Panc1 (cell line): ENCODE measurements at regions not wholly inside any gene's neighbourhood (a gene's known extent, or its start where the extent isn't known, plus 50 kb on each side); places are given as distances from the start of the nearest gene placed in this dataset.

Source experiments
- ATAC-seq: fragments of 200-7000 bp; cut with Tn5 transposase; 2 replicates; pipeline ENCODE4 v1.9.1; 2020; ENCODE audit warnings: mild to moderate bottlenecking, moderate library complexity
- BruUV-seq: library from RNA; stranded (reverse); fragments of 400-500 nt; replicated peaks from 2 replicates; lab custom pipeline; 2021; lab: Mats Ljungman, UMichigan
- CTCF ChIA-PET: fragments of 300-600 bp; sonication (Branson Sonifier 250); formaldehyde crosslinking; loops from one replicate; lab custom pipeline; 2022; ENCODE audit warnings: antibody characterized with exemption; lab: Charles Lee
- POLR2A ChIA-PET: fragments of 300-600 bp; sonication (Branson Sonifier 250); formaldehyde crosslinking; loops from one replicate; lab custom pipeline; 2022; ENCODE audit warnings: antibody characterized with exemption; lab: Charles Lee
- DNase-seq: peaks from one replicate; pipeline ENCODE4 v3.0.0-alpha.2; 2010; ENCODE audit warnings: low read depth, low spot score
- H3K27ac ChIP-seq: 2 replicates; pipeline ENCODE4 v1.5.1; 2011; ENCODE audit warnings: mild to moderate bottlenecking, low read length, inconsistent platforms
- H3K27me3 ChIP-seq: fragments of 200-500 bp; sonication (Bioruptor generic); 2 replicates; pipeline ENCODE4 v1.6.0; 2014; ENCODE audit warnings: low read length, inconsistent platforms; ENCODE audit not compliant: control insufficient read depth, insufficient read depth
- H3K36me3 ChIP-seq: fragments of 200-500 bp; sonication (Bioruptor generic); 2 replicates; pipeline ENCODE4 v1.5.1; 2014; ENCODE audit warnings: inconsistent platforms, mild to moderate bottlenecking, low read length, moderate library complexity; ENCODE audit not compliant: control insufficient read depth, insufficient read depth
- H3K4me1 ChIP-seq: 2 replicates; pipeline ENCODE4 v1.5.1; 2011; ENCODE audit warnings: inconsistent platforms, mild to moderate bottlenecking, low read length, moderate library complexity; ENCODE audit not compliant: control insufficient read depth, insufficient read depth
- H3K4me3 ChIP-seq, 2 experiments: 2 replicates each; pipeline ENCODE4 v1.5.1; 2011 to 2012; ENCODE audit warnings: low read depth in 2 of 2, low read length in 2 of 2, mild to moderate bottlenecking in 2 of 2, inconsistent platforms in 1 of 2, moderate library complexity in 1 of 2
- H3K9me3 ChIP-seq: fragments of 200-500 bp; sonication (Bioruptor generic); 2 replicates; pipeline ENCODE4 v1.5.1; 2014; ENCODE audit warnings: low read depth, mild to moderate bottlenecking, inconsistent platforms, low read length, moderate library complexity; ENCODE audit not compliant: control insufficient read depth, insufficient read depth
- CTCF ChIP-seq: fragments of 450-650 bp; IDR thresholded peaks from 2 replicates; pipeline ENCODE4 v1.5.1; 2017; ENCODE audit warnings: mild to moderate bottlenecking
- POLR2AphosphoS5 ChIP-seq: IDR thresholded peaks from 2 replicates; pipeline ENCODE4 v1.6.1; 2012; ENCODE audit warnings: mild to moderate bottlenecking, low read depth, low read length, moderate library complexity
- SIN3A ChIP-seq: IDR thresholded peaks from 2 replicates; pipeline ENCODE4 v1.6.1; 2012; ENCODE audit warnings: low read depth, mild to moderate bottlenecking, low read length, moderate library complexity, borderline replicate concordance; ENCODE audit not compliant: insufficient read depth
- TCF7L2 ChIP-seq: IDR thresholded peaks from 2 replicates; pipeline ENCODE4 v1.6.1; 2011; ENCODE audit warnings: mild to moderate bottlenecking, low read depth, low read length, inconsistent platforms
- in situ Hi-C: cut with HindIII; loops from 2 replicates; pipeline ENCODE4 v1.10.0; 2016; ENCODE audit warnings: low sequenced_read_pairs, low pct_unique_long_range_greater_than_20kb
- intact Hi-C: fragments of 100-400 bp; cut with micrococcal nuclease; formaldehyde crosslinking; loops from one replicate; pipeline ENCODE4 v1.10.0; 2022; ENCODE audit not compliant: unreplicated experiment
- TF ChIP-seq, protein P1 (sequence below), 2 experiments: IDR thresholded peaks; 2 replicates each; pipeline ENCODE4 v1.6.1; 2011 to 2012; ENCODE audit warnings: low read depth in 2 of 2, control low read depth in 1 of 2, low read length in 1 of 2, mild to moderate bottlenecking in 1 of 2, moderate library complexity in 1 of 2; ENCODE audit not compliant: insufficient read depth in 1 of 2

- intact Hi-C loops, result no loop called here
- POLR2A ChIA-PET, result no interaction called here
These were observed 89.0 kb downstream of the INSIG2 start for GRCh38 chr2:118177318-118177717.

DNA sequence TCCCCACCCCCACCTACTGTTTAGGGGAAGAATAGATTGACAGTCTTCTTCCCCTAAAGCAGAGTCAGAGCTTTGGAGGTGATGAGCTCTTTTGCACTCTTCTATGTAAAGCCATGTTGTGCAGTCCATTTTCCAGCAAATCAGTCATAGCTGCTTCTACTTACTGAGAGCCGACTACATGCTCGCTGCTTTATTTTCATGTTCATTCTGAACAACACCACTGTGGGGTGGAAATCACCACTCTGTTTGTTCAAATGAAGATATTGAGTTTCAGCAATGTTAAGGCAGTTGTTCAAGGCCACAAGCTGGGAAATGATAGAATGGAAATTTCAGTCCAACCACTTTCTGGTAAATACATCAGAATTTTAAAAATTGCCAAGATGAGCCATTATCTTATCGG, 88.3 kb downstream of the INSIG2 start:
- BruUV-seq, result no TSS peak
- ChIA-PET POLR2A (no interaction called here), CTCF (interaction anchor here (0.6 kb wide), 1 partner anchor 1729 kb away, joined by 3 read pairs; no protein-coding TSS in a partner anchor)
- H3K27ac ChIP-seq, result no peak overlapping the region
- ATAC-seq (no peak), DNase-seq (no peak)
- no peak for TF ChIP-seq POLR2AphosphoS5
- no peak for TF ChIP-seq CTCF
- TF ChIP-seq TCF7L2, result no peak
- intact Hi-C loops, result no loop called here
- H3K4me1 ChIP-seq, result no peaks in the 10 kb centered on the region
- no peaks in the 10 kb centered on the region for H3K9me3 ChIP-seq
- H3K27me3 ChIP-seq, result peaks cover 11% of the 10 kb centered on the region
- in situ Hi-C loops, result no loop called here
- no peak overlapping the region for H3K4me3 ChIP-seq
- H3K36me3 ChIP-seq, result no peaks in the 10 kb centered on the region

More at GRCh38 chr2:118177318-118177717, 89.0 kb downstream of the INSIG2 start:
- ATAC-seq, result no peak
- no TSS peak for BruUV-seq
- no peaks in the 10 kb centered on the region for H3K4me1 ChIP-seq
- no peaks in the 10 kb centered on the region for H3K36me3 ChIP-seq
- H3K27me3 ChIP-seq, result peaks cover 11% of the 10 kb centered on the region
- H3K27ac ChIP-seq, result no peak overlapping the region
- no peaks in the 10 kb centered on the region for H3K9me3 ChIP-seq
- TF ChIP-seq SIN3A (no peak), TCF7L2 (no peak), POLR2AphosphoS5 (no peak), CTCF (no peak)
- TF ChIP-seq, protein P1, sequence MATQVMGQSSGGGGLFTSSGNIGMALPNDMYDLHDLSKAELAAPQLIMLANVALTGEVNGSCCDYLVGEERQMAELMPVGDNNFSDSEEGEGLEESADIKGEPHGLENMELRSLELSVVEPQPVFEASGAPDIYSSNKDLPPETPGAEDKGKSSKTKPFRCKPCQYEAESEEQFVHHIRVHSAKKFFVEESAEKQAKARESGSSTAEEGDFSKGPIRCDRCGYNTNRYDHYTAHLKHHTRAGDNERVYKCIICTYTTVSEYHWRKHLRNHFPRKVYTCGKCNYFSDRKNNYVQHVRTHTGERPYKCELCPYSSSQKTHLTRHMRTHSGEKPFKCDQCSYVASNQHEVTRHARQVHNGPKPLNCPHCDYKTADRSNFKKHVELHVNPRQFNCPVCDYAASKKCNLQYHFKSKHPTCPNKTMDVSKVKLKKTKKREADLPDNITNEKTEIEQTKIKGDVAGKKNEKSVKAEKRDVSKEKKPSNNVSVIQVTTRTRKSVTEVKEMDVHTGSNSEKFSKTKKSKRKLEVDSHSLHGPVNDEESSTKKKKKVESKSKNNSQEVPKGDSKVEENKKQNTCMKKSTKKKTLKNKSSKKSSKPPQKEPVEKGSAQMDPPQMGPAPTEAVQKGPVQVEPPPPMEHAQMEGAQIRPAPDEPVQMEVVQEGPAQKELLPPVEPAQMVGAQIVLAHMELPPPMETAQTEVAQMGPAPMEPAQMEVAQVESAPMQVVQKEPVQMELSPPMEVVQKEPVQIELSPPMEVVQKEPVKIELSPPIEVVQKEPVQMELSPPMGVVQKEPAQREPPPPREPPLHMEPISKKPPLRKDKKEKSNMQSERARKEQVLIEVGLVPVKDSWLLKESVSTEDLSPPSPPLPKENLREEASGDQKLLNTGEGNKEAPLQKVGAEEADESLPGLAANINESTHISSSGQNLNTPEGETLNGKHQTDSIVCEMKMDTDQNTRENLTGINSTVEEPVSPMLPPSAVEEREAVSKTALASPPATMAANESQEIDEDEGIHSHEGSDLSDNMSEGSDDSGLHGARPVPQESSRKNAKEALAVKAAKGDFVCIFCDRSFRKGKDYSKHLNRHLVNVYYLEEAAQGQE (IDR thresholded peaks at IDR 0.05; ENCODE audit: insufficient read depth in 1 of 2, low read depth in 2 of 2, low read length in 1 of 2), result no peak
- CTCF ChIA-PET, result interaction anchor here (0.6 kb wide), 1 partner anchor 1728 kb away, joined by 3 read pairs; no protein-coding TSS in a partner anchor
- in situ Hi-C loops, result no loop called here
- no peak for DNase-seq
- no peak overlapping the region for H3K4me3 ChIP-seq
